Transverse colon (tissue), 4 donors: ENCODE measurements at regions not wholly inside any gene's neighbourhood (a gene's known extent, or its start where the extent isn't known, plus 50 kb on each side); places are given as distances from the start of the nearest gene placed in this dataset.

Experiments used
- DNase-seq: peaks from one replicate; pipeline ENCODE4 v3.0.0-alpha.2; 2019
- H3K27ac ChIP-seq, 4 donors: fragments of 200-600 bp; sonication (generic); 2 replicates each; pipeline ENCODE4 v1.5.1; 2016 to 2018; ENCODE audit warnings: inconsistent platforms in 4 of 4
- H3K27me3 ChIP-seq: fragments of 200-600 bp; sonication (generic); 2 replicates; pipeline ENCODE4 v1.5.1; 2017; ENCODE audit warnings: inconsistent platforms
- H3K36me3 ChIP-seq, 4 donors: fragments of 200-600 bp; sonication (generic); 2 replicates each; pipeline ENCODE4 v1.5.1; 2017 to 2019; ENCODE audit warnings: inconsistent platforms in 4 of 4
- H3K4me1 ChIP-seq, 4 donors: fragments of 200-600 bp; sonication (generic); 2 replicates each; pipeline ENCODE4 v1.5.1; 2017 to 2020; ENCODE audit warnings: inconsistent platforms in 4 of 4
- H3K4me3 ChIP-seq, 4 donors: fragments of 200-600 bp; sonication (generic); 1 replicate in 1 of 4; 2 replicates in 3 of 4; pipeline versions ENCODE4 v1.5.1 to v1.6.1; 2017 to 2019; ENCODE audit warnings: inconsistent platforms in 4 of 4
- H3K9me3 ChIP-seq, 2 donors: fragments of 200-600 bp; sonication (generic); 2 replicates each; pipeline ENCODE4 v1.5.1; 2017 to 2019; ENCODE audit warnings: inconsistent platforms in 2 of 2
- CTCF ChIP-seq, 5 experiments: fragments of 200-600 bp in 3 of 5; fragments of 450-650 bp in 2 of 5; sonication (generic) in 3 of 5; IDR thresholded peaks; 1 replicate in 2 of 5; 2 replicates in 3 of 5; pipeline ENCODE4 v1.5.1; 2016 to 2017; ENCODE audit warnings: antibody characterized with exemption in 5 of 5, inconsistent platforms in 3 of 5, mild to moderate bottlenecking in 2 of 5, moderate library complexity in 1 of 5
- EP300 ChIP-seq: sonication (generic); formaldehyde crosslinking; IDR thresholded peaks from one replicate; pipeline ENCODE4 v1.6.1; 2017; ENCODE audit warnings: antibody characterized with exemption, low read depth
- POLR2A ChIP-seq: fragments of 450-650 bp; IDR thresholded peaks from one replicate; pipeline ENCODE4 v1.6.1; 2016; ENCODE audit warnings: antibody characterized with exemption, mild to moderate bottlenecking, moderate library complexity
- POLR2AphosphoS5 ChIP-seq, 3 donors: sonication (generic); formaldehyde crosslinking; IDR thresholded peaks; one replicate each; pipeline ENCODE4 v1.6.1; 2016; ENCODE audit warnings: antibody characterized with exemption in 3 of 3
- WGBS, 2 donors: methylation state at CpG; one replicate each; pipeline ENCODE4 v1.1.5; 2018; ENCODE audit warnings: low coverage in 1 of 2; 5-methylcytosine and 5-hydroxymethylcytosine counted together
- in situ Hi-C, 4 donors: fragments of 200-750 bp; cut with MboI; loops; one replicate each; pipeline versions ENCODE4 v1.15.0 to v1.15.1; 2017; ENCODE audit warnings: low sequenced_read_pairs in 3 of 4, low pct_ligation_motif_present in 1 of 4, low pct_unique_long_range_greater_than_20kb in 1 of 4
- intact Hi-C: fragments of 100-400 bp; cut with DNase I; formaldehyde crosslinking; loops from one replicate; pipeline ENCODE4 v1.15.1; 2023; ENCODE audit warnings: low total_unique reads

GRCh38 chr10:107626862-107627261, 462.4 kb upstream of the SORCS1 start:
- Histone ChIP-seq H3K27ac (no peak overlapping the region), H3K27me3 (no peaks in the 10 kb centered on the region), H3K4me1 (no peaks in the 10 kb centered on the region), H3K9me3 (no peaks in the 10 kb centered on the region), H3K36me3 (no peaks in the 10 kb centered on the region), H3K4me3 (no peak overlapping the region)
- DNase-seq, result no peak
- in situ Hi-C loops, result no loop called here
- 62 to 69% methylated on average over 3 of the region's 3 CpGs for WGBS, 2 donors
- no peak for TF ChIP-seq POLR2A
- TF ChIP-seq EP300, result no peak
- TF ChIP-seq POLR2AphosphoS5 (IDR thresholded peaks at IDR 0.05), result no peak
- no peak for TF ChIP-seq CTCF (IDR thresholded peaks at IDR 0.05)
- intact Hi-C loops, result no loop called here

GRCh38 chr10:107623292-107623691, 458.8 kb upstream of the SORCS1 start:
- no peaks in the 10 kb centered on the region for H3K27me3 ChIP-seq
- H3K4me1 ChIP-seq, result no peaks in the 10 kb centered on the region
- in situ Hi-C loops (no loop called here), intact Hi-C loops (no loop called here)
- no peaks in the 10 kb centered on the region for H3K9me3 ChIP-seq
- DNase-seq, result no peak
- no peaks in the 10 kb centered on the region for H3K36me3 ChIP-seq
- TF ChIP-seq POLR2AphosphoS5 (IDR thresholded peaks at IDR 0.05) (no peak), EP300 (no peak), POLR2A (no peak), CTCF (IDR thresholded peaks at IDR 0.05) (no peak)
- no peak overlapping the region for H3K4me3 ChIP-seq
- no peak overlapping the region for H3K27ac ChIP-seq
- 80 to 84% methylated on average over 2 to 3 of the region's 3 CpGs for WGBS, 2 donors

- Histone ChIP-seq H3K4me3 (no peak overlapping the region), H3K36me3 (no peaks in the 10 kb centered on the region), H3K4me1 (no peaks in the 10 kb centered on the region), H3K27ac (no peak overlapping the region), H3K9me3 (no peaks in the 10 kb centered on the region), H3K27me3 (no peaks in the 10 kb centered on the region)
- TF ChIP-seq EP300 (no peak), POLR2AphosphoS5 (IDR thresholded peaks at IDR 0.05) (no peak), CTCF (IDR thresholded peaks at IDR 0.05) (no peak), POLR2A (no peak)
- 80 to 88% methylated on average over 1 of the region's 1 CpG for WGBS, 2 donors
- in situ Hi-C loops, result no loop called here
- intact Hi-C loops, result loop anchor here (5.0 kb wide), 1 partner anchor 488 kb away; no protein-coding TSS in a partner anchor
- DNase-seq, result no peak
These were observed 454.6 kb upstream of the SORCS1 start for GRCh38 chr10:107619139-107619538.

GRCh38 chr10:107618504-107618994, 454.0 kb upstream of the SORCS1 start:
- Histone ChIP-seq H3K4me1 (no peaks in the 10 kb centered on the region), H3K4me3 (no peak overlapping the region), H3K27ac (no peak overlapping the region), H3K9me3 (no peaks in the 10 kb centered on the region), H3K27me3 (no peaks in the 10 kb centered on the region), H3K36me3 (no peaks in the 10 kb centered on the region)
- TF ChIP-seq EP300 (no peak), CTCF (IDR thresholded peaks at IDR 0.05) (no peak), POLR2A (no peak), POLR2AphosphoS5 (IDR thresholded peaks at IDR 0.05) (no peak)
- in situ Hi-C loops, result no loop called here
- 91 to 100% methylated on average over 1 of the region's 1 CpG for WGBS, 2 donors
- intact Hi-C loops, result loop anchor here (5.0 kb wide), 1 partner anchor 489 kb away; no protein-coding TSS in a partner anchor
- DNase-seq, result no peak
